MG63 (cell line): ENCODE measurements at regions not wholly inside any gene's neighbourhood (a gene's known extent, or its start where the extent isn't known, plus 50 kb on each side); places are given as distances from the start of the nearest gene placed in this dataset.

Source experiments
- DNase-seq: peaks from one replicate; pipeline ENCODE4 v3.0.0-alpha.2; 2020
- H3K27me3 ChIP-seq: fragments of 250-450 bp; sonication (Bioruptor Pico); 2 replicates; pipeline ENCODE4 v1.5.1; 2020; ENCODE audit warnings: mild to moderate bottlenecking, moderate library complexity
- H3K36me3 ChIP-seq: fragments of 250-450 bp; sonication (Bioruptor Pico); 2 replicates; pipeline ENCODE4 v1.5.1; 2020; ENCODE audit warnings: mild to moderate bottlenecking, moderate library complexity
- H3K4me3 ChIP-seq: fragments of 250-450 bp; sonication (Bioruptor Pico); 2 replicates; pipeline ENCODE4 v1.5.1; 2020; ENCODE audit warnings: mild to moderate bottlenecking, moderate library complexity
- H3K9me3 ChIP-seq: fragments of 250-450 bp; sonication (Bioruptor Pico); 2 replicates; pipeline ENCODE4 v1.5.1; 2020; ENCODE audit warnings: mild to moderate bottlenecking, moderate library complexity

- H3K27me3 ChIP-seq: peaks cover 34% of the 10 kb centered on the region
- DNase-seq: no peak
- H3K9me3 ChIP-seq: no peaks in the 10 kb centered on the region
- no peak overlapping the region for H3K4me3 ChIP-seq
- no peaks in the 10 kb centered on the region for H3K36me3 ChIP-seq
These were observed 1161.4 kb downstream of the FSTL5 start for GRCh38 chr4:161002386-161002785.

- Histone ChIP-seq H3K36me3 (no peaks in the 10 kb centered on the region), H3K4me3 (no peak overlapping the region), H3K9me3 (no peaks in the 10 kb centered on the region), H3K27me3 (peaks cover 40% of the 10 kb centered on the region)
- DNase-seq: no peak
These were observed 1160.3 kb downstream of the FSTL5 start for GRCh38 chr4:161003418-161004057.

GRCh38 chr4:161005746-161006145, 1158.1 kb downstream of the FSTL5 start:
- H3K36me3 ChIP-seq: no peaks in the 10 kb centered on the region
- H3K27me3 ChIP-seq: peaks cover 43% of the 10 kb centered on the region
- no peak overlapping the region for H3K4me3 ChIP-seq
- H3K9me3 ChIP-seq: no peaks in the 10 kb centered on the region
- DNase-seq: no peak

GRCh38 chr4:161008527-161008926, 1155.3 kb downstream of the FSTL5 start:
- Histone ChIP-seq H3K4me3 (no peak overlapping the region), H3K27me3 (peaks cover 48% of the 10 kb centered on the region), H3K36me3 (no peaks in the 10 kb centered on the region), H3K9me3 (no peaks in the 10 kb centered on the region)
- no peak for DNase-seq

GRCh38 chr4:161010227-161010626, 1153.6 kb downstream of the FSTL5 start:
- H3K27me3 ChIP-seq: peaks cover 38% of the 10 kb centered on the region
- no peaks in the 10 kb centered on the region for H3K9me3 ChIP-seq
- no peak overlapping the region for H3K4me3 ChIP-seq
- no peaks in the 10 kb centered on the region for H3K36me3 ChIP-seq
- no peak for DNase-seq
